Pons (tissue), 1 donor: ENCODE measurements at regions not wholly inside any gene's neighbourhood (a gene's known extent, or its start where the extent isn't known, plus 50 kb on each side); places are given as distances from the start of the nearest gene placed in this dataset.
A peak's percentile ranks its signal among the peaks of the same experiment; 100 is the strongest.

ENCODE experiments used
- DNase-seq: peaks from one replicate; pipeline ENCODE4 v3.0.0-alpha.2; 2016; ENCODE audit warnings: low spot score

GRCh38 chr10:123527151-123527550 is 139.0 kb upstream of the GPR26 start:
- DNase-seq: no peak

GRCh38 chr10:123529146-123529760 is 136.9 kb upstream of the GPR26 start:
- no peak for DNase-seq

- peak; percentile 71 for DNase-seq
Observed at GRCh38 chr10:123530166-123530870, 135.8 kb upstream of the GPR26 start.

- DNase-seq: no peak
Observed at GRCh38 chr10:123535386-123535785, 130.8 kb upstream of the GPR26 start.

GRCh38 chr10:123536176-123536845 is 129.8 kb upstream of the GPR26 start:
- DNase-seq: no peak

- no peak for DNase-seq
Observed at GRCh38 chr10:123537188-123537961, 128.8 kb upstream of the GPR26 start.

- no peak for DNase-seq
Observed at GRCh38 chr10:123538401-123539320, 127.5 kb upstream of the GPR26 start.

GRCh38 chr10:123544986-123545385 is 121.2 kb upstream of the GPR26 start:
- no peak for DNase-seq

GRCh38 chr10:123548770-123549169 is 117.4 kb upstream of the GPR26 start:
- no peak for DNase-seq

- no peak for DNase-seq
Observed at GRCh38 chr10:123549761-123550454, 116.2 kb upstream of the GPR26 start.

- DNase-seq: no peak
Observed at GRCh38 chr10:123550675-123551096, 115.5 kb upstream of the GPR26 start.

GRCh38 chr10:123551259-123551658 is 114.9 kb upstream of the GPR26 start:
- no peak for DNase-seq

- DNase-seq: no peak
Observed at GRCh38 chr10:123552760-123553554, 113.2 kb upstream of the GPR26 start.

- no peak for DNase-seq
Observed at GRCh38 chr10:123553810-123554430, 112.2 kb upstream of the GPR26 start.

GRCh38 chr10:123554656-123555055 is 111.5 kb upstream of the GPR26 start:
- no peak for DNase-seq

GRCh38 chr10:123555616-123556015 is 110.5 kb upstream of the GPR26 start:
- DNase-seq: no peak

GRCh38 chr10:123556049-123556448 is 110.1 kb upstream of the GPR26 start:
- DNase-seq: no peak

GRCh38 chr10:123556736-123557135 is 109.4 kb upstream of the GPR26 start:
- DNase-seq: no peak

- DNase-seq: no peak
Observed at GRCh38 chr10:123557366-123558108, 108.6 kb upstream of the GPR26 start.
